Neural progenitor cell (in vitro differentiated cells): ENCODE measurements at regions not wholly inside any gene's neighbourhood (a gene's known extent, or its start where the extent isn't known, plus 50 kb on each side); places are given as distances from the start of the nearest gene placed in this dataset.

Source experiments
- DNase-seq: peaks from one replicate; pipeline ENCODE4 v3.0.0-alpha.2; 2016; ENCODE audit warnings: low spot score
- H2AFZ ChIP-seq: fragments of 200-600 bp; sonication (generic); replicated peaks from 2 replicates; pipeline ENCODE4 v1.6.1; 2016; ENCODE audit warnings: antibody characterized with exemption
- H3F3A ChIP-seq: fragments of 200-600 bp; sonication (generic); 2 replicates; pipeline ENCODE4 v1.6.1; 2016; ENCODE audit warnings: antibody characterized with exemption, low read depth
- H3K27ac ChIP-seq: fragments of 200-600 bp; sonication (generic); 2 replicates; pipeline ENCODE4 v1.5.1; 2016; ENCODE audit warnings: mild to moderate bottlenecking
- H3K27me3 ChIP-seq: fragments of 200-600 bp; sonication (generic); 2 replicates; pipeline ENCODE4 v1.6.1; 2016; ENCODE audit warnings: mild to moderate bottlenecking, moderate library complexity
- H3K36me3 ChIP-seq: fragments of 200-600 bp; sonication (generic); 2 replicates; pipeline ENCODE4 v1.5.1; 2016
- H3K4me1 ChIP-seq: fragments of 200-600 bp; sonication (generic); 2 replicates; pipeline ENCODE4 v1.6.1; 2016; ENCODE audit warnings: mixed run types
- H3K4me2 ChIP-seq: fragments of 200-600 bp; sonication (generic); 2 replicates; pipeline ENCODE4 v1.6.1; 2016
- H3K4me3 ChIP-seq: fragments of 200-600 bp; sonication (generic); 2 replicates; pipeline ENCODE4 v1.5.1; 2016
- H3K79me2 ChIP-seq: fragments of 200-600 bp; sonication (generic); 2 replicates; pipeline ENCODE4 v1.6.1; 2016; ENCODE audit warnings: low read depth
- H3K9ac ChIP-seq: fragments of 200-600 bp; sonication (generic); 2 replicates; pipeline ENCODE4 v1.6.1; 2016
- H3K9me3 ChIP-seq: fragments of 200-600 bp; sonication (generic); 2 replicates; pipeline ENCODE4 v1.5.1; 2016; ENCODE audit warnings: low read depth
- H4K20me1 ChIP-seq: fragments of 200-600 bp; sonication (generic); 2 replicates; pipeline ENCODE4 v1.6.1; 2016; ENCODE audit warnings: low read depth
- H3K27ac Mint-ChIP-seq: 3 replicates; pipeline ENCODE4 v1.8.0; 2021; ENCODE audit warnings: mixed read lengths
- H3K27me3 Mint-ChIP-seq: 2 replicates; pipeline ENCODE4 v1.8.0; 2022; ENCODE audit warnings: low read depth, mild to moderate bottlenecking, inconsistent platforms, moderate library complexity, mixed read lengths; ENCODE audit not compliant: insufficient read depth
- H3K36me3 Mint-ChIP-seq: 3 replicates; pipeline ENCODE4 v1.8.0; 2021; ENCODE audit warnings: mixed read lengths
- H3K4me1 Mint-ChIP-seq: 3 replicates; pipeline ENCODE4 v1.8.0; 2021; ENCODE audit warnings: mixed read lengths
- H3K4me3 Mint-ChIP-seq: 3 replicates; pipeline ENCODE4 v1.8.0; 2021; ENCODE audit warnings: mild to moderate bottlenecking, moderate library complexity, mixed read lengths
- H3K9me3 Mint-ChIP-seq: 3 replicates; pipeline ENCODE4 v1.8.0; 2020; ENCODE audit warnings: mixed read lengths
- EZH2 ChIP-seq: fragments of 200-600 bp; sonication (generic); IDR thresholded peaks from 2 replicates; pipeline ENCODE4 v1.6.1; 2017; ENCODE audit warnings: antibody characterized with exemption, mild to moderate bottlenecking, moderate library complexity
- EZH2phosphoT487 ChIP-seq: fragments of 200-600 bp; sonication (generic); IDR thresholded peaks from 2 replicates; pipeline ENCODE4 v1.6.1; 2017; ENCODE audit warnings: antibody characterized with exemption
- TF ChIP-seq, protein P1 (sequence below): fragments of 200-600 bp; sonication (generic); IDR thresholded peaks from 2 replicates; pipeline ENCODE4 v1.5.1; 2017; ENCODE audit warnings: antibody characterized with exemption, mild to moderate bottlenecking

DNA sequence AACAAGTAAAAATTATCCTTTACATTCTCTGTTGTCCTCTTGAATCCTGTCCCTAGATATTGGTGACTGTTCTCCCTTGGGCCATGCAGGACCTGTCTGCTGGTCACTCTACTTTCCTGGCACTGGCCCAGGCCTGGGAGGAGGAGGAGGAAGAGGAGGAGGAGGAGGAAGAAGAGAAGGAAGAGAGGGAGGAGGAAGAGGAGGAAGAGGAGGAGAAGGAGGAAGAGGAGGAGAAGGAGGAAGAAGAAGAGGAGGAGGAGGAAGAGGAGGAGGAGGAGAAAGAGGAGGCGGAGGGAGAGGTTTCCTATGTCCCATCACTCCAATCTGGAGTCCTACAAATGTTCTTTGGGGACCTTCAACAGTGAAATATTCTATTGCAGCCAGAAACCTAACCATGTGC lies 97.3 kb upstream of the NAMPT start:
- no peak overlapping the region for H3K4me3 Mint-ChIP-seq
- Histone ChIP-seq H3K9ac (no peak overlapping the region), H2AFZ (no peak overlapping the region), H3K79me2 (no peaks in the 10 kb centered on the region), H3K9me3 (no peaks in the 10 kb centered on the region), H3K4me3 (no peak overlapping the region), H3K27me3 (no peaks in the 10 kb centered on the region), H4K20me1 (no peaks in the 10 kb centered on the region), H3K4me1 (peaks cover 7% of the 10 kb centered on the region), H3F3A (no peaks in the 10 kb centered on the region), H3K4me2 (no peak overlapping the region), H3K36me3 (no peaks in the 10 kb centered on the region), H3K27ac (no peak overlapping the region)
- peaks cover 4% of the 10 kb centered on the region for H3K4me1 Mint-ChIP-seq
- no peak for DNase-seq
- TF ChIP-seq, protein P1, sequence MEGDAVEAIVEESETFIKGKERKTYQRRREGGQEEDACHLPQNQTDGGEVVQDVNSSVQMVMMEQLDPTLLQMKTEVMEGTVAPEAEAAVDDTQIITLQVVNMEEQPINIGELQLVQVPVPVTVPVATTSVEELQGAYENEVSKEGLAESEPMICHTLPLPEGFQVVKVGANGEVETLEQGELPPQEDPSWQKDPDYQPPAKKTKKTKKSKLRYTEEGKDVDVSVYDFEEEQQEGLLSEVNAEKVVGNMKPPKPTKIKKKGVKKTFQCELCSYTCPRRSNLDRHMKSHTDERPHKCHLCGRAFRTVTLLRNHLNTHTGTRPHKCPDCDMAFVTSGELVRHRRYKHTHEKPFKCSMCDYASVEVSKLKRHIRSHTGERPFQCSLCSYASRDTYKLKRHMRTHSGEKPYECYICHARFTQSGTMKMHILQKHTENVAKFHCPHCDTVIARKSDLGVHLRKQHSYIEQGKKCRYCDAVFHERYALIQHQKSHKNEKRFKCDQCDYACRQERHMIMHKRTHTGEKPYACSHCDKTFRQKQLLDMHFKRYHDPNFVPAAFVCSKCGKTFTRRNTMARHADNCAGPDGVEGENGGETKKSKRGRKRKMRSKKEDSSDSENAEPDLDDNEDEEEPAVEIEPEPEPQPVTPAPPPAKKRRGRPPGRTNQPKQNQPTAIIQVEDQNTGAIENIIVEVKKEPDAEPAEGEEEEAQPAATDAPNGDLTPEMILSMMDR: no peak
- TF ChIP-seq EZH2 (no peak), EZH2phosphoT487 (no peak)
- no peaks in the 10 kb centered on the region for H3K36me3 Mint-ChIP-seq
- H3K9me3 Mint-ChIP-seq: no peaks in the 10 kb centered on the region
- no peak overlapping the region for H3K27ac Mint-ChIP-seq
- H3K27me3 Mint-ChIP-seq: no peaks in the 10 kb centered on the region

DNA sequence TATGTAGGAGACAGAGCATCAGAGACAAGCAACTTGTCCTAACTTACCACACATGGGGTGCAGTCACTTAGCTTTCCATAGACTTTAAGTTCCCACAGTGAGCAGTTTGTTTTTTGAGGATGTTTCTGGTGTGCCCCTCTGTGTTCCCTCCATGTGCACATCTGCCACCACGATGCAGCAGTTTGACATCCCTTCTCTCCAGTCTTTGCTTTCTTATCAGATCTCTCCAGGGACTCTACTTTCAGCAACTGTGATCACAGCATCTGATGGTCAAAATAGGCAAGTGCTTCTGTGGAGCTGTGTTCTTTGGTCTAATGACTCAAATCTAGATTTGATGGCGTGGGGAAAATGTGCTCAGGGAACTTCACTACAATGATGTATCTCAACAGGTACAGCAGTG lies 96.5 kb upstream of the NAMPT start:
- Mint-ChIP-seq H3K27ac (no peak overlapping the region), H3K4me1 (peaks cover 4% of the 10 kb centered on the region), H3K9me3 (no peaks in the 10 kb centered on the region), H3K27me3 (no peaks in the 10 kb centered on the region), H3K36me3 (no peaks in the 10 kb centered on the region), H3K4me3 (no peak overlapping the region)
- Histone ChIP-seq H3K79me2 (no peaks in the 10 kb centered on the region), H2AFZ (no peak overlapping the region), H3K4me1 (peaks cover 7% of the 10 kb centered on the region), H3K4me2 (no peak overlapping the region), H3K9me3 (no peaks in the 10 kb centered on the region), H3K27ac (no peak overlapping the region), H3F3A (no peaks in the 10 kb centered on the region), H3K9ac (no peak overlapping the region), H3K27me3 (no peaks in the 10 kb centered on the region), H3K36me3 (no peaks in the 10 kb centered on the region), H4K20me1 (no peaks in the 10 kb centered on the region), H3K4me3 (no peak overlapping the region)
- TF ChIP-seq EZH2: no peak
- no peak for TF ChIP-seq EZH2phosphoT487
- TF ChIP-seq, protein P1: no peak
- no peak for DNase-seq

DNA sequence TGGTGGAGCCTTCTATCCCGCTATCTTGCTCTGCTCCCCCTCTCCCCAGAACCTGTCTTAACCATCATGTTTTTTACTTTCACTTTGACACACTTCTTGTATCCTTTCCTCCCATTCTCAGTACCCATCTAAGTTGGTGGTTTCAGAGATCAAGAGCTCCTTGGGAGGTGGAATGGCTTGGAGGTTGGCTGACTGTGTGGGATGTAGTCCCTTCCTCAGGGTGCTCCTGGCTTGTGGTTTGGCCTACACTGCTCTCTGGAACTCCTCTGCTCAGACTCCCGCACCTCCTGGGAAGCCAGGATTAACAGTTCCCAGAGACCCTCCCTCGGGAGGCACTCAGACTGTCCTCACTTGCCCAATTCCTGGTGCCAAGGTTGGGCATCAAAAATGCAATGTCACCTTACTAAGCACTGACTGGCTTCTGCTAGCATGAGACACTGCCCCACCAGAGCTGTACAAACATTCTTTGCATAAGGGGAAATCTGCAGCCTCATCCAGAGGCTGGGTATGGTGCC lies 93.1 kb upstream of the NAMPT start:
- H3K9me3 ChIP-seq: no peaks in the 10 kb centered on the region
- H3K4me3 ChIP-seq: no peak overlapping the region
- no peaks in the 10 kb centered on the region for H3K36me3 ChIP-seq
- no peaks in the 10 kb centered on the region for H3F3A ChIP-seq
- H3K79me2 ChIP-seq: no peaks in the 10 kb centered on the region
- H3K4me1 Mint-ChIP-seq: peaks cover 4% of the 10 kb centered on the region
- no peak overlapping the region for H3K4me2 ChIP-seq
- H3K27me3 ChIP-seq: no peaks in the 10 kb centered on the region
- no peak overlapping the region for H3K4me3 Mint-ChIP-seq
- TF ChIP-seq EZH2phosphoT487: no peak
- no peak for TF ChIP-seq EZH2
- TF ChIP-seq, protein P1: no peak
- no peaks in the 10 kb centered on the region for H3K27me3 Mint-ChIP-seq
- no peak overlapping the region for H3K27ac Mint-ChIP-seq
- H3K4me1 ChIP-seq: peaks cover 7% of the 10 kb centered on the region
- no peak for DNase-seq
- no peaks in the 10 kb centered on the region for H4K20me1 ChIP-seq
- no peak overlapping the region for H3K27ac ChIP-seq
- no peak overlapping the region for H2AFZ ChIP-seq
- H3K9me3 Mint-ChIP-seq: no peaks in the 10 kb centered on the region
- no peaks in the 10 kb centered on the region for H3K36me3 Mint-ChIP-seq
- no peak overlapping the region for H3K9ac ChIP-seq
